ENCODE measurements at regions not wholly inside any gene's neighbourhood (a gene's known extent, or its start where the extent isn't known, plus 50 kb on each side); places are given as distances from the start of the nearest gene placed in this dataset.

DNA sequence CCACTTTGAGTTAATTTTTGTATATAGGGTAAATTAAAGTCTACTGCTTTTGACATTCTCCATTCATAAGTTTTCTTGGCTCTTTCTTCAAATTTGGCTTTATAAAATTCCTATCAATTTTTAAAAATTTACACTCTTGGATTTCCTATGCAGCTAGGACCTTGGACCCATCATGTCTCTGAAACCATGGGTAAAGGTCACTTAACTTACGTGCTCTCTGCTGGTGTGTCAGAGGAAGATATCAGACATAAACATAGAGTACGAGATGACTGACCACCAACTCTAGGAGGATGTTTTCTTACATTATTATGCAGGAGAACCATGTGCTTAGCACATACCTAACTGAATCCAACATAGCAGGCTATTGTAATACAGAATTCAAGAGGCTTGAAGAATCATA is 62.5 kb upstream of the C1GALT1C1 start:
- no peak for DNase-seq

DNA sequence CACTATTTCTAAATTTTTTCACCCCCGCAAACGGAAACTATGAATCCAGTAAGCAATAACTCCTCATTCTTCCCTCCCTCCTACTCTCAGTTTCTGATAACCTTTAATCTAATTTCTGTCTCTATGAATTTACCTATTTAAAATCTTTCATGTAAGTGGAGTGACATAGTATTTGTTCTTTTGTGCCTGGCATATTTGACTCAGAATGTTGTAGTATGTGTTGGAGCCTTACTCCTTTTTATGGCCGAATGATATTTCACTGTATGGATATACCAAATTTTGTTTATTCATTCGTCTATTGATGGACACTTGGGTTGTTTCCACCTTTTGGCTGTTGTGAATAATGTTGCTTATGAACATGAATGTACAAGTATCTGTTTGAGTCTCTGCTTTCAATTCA is 61.1 kb upstream of the C1GALT1C1 start:
- DNase-seq: no peak

DNA sequence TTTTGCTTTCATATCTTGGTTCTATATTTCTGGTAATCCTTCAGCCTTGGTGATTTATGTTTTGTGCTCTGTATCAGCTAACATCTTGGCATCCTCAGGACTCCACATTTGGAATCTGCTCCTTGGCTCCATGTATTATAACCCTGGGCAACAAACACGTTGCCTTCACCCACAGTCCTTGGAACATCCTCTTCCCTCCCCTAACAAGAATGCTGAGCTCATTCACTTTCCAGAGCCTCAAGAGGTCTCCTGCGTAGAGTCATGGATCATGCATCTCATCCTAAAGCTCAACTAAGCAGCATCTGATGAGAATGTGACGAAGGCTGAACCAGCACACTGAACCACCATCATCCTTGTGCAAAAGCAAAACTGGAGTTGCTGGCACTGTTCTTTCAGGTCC is 60.5 kb upstream of the C1GALT1C1 start:
- DNase-seq: no peak

DNA sequence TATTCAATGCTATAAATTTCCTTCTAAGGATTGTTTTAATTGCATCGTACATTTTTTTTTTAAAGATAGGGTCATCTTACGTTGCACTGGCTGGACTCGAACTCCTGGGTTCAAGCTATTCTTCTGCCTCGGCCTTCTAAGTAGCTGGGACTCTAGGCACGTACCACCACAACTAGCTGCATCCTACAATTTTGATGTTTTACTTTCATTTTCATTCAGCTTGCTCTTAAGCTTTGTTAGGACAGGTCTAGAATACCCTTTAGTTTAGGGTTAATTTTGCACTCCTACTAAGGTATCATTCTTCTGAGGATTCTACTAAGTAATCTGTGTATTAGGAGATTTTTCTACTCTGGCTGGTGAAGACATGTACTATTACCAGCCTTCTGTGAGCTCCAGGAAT is 50.2 kb upstream of the C1GALT1C1 start:
- DNase-seq: no peak

Measured in islet precursor cell (in vitro differentiated cells).